ENCODE measurements at regions not wholly inside any gene's neighbourhood (a gene's known extent, or its start where the extent isn't known, plus 50 kb on each side); places are given as distances from the start of the nearest gene placed in this dataset.

- H3K27me3 ChIP-seq (ENCODE audit: insufficient read depth, low read depth, severe bottlenecking) = peaks cover 62% of the 10 kb centered on the region
- no peaks in the 10 kb centered on the region for H3K36me3 ChIP-seq
- no peak for DNase-seq
- H3K9me3 ChIP-seq (ENCODE audit: severe bottlenecking) = no peaks in the 10 kb centered on the region
- no peak overlapping the region for H3K27ac ChIP-seq
- no peak overlapping the region for H3K4me3 ChIP-seq (ENCODE audit: low read depth, low read length)
- no peak for TF ChIP-seq CTCF (IDR thresholded peaks at IDR 0.05; ENCODE audit: low read depth, low read length)
These were observed 51.8 kb upstream of the PAX1 start for GRCh38 chr20:21653628-21654027.

GRCh38 chr20:21643417-21643816 is 62.0 kb upstream of the PAX1 start:
- no peak for TF ChIP-seq CTCF (IDR thresholded peaks at IDR 0.05; ENCODE audit: low read depth, low read length)
- H3K9me3 ChIP-seq (ENCODE audit: severe bottlenecking) = peaks cover 3% of the 10 kb centered on the region
- H3K4me3 ChIP-seq (ENCODE audit: low read depth, low read length) = no peak overlapping the region
- no peak for DNase-seq
- H3K27ac ChIP-seq = no peak overlapping the region
- no peaks in the 10 kb centered on the region for H3K36me3 ChIP-seq
- peaks cover 62% of the 10 kb centered on the region for H3K27me3 ChIP-seq (ENCODE audit: insufficient read depth, low read depth, severe bottlenecking)

DNA sequence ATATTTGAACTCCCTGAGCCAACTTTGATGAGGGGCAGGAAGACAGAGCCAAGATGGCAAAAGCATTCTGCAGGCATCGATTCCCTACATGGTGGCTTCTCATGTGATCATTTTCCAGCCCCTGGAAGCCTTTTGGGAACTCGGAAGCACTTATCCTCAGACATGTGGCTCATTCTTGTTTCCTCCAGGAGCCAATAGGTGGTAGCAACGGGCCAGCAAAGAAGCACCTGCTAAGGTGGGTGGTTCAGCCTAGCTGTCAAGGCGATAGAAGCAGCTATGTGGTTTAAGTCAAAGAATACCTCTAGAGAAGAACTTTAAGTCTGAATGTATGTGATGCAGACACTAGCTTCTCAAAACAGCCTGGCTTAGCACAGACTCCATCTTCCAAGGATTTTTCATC is 64.9 kb upstream of the PAX1 start:
- DNase-seq = no peak
- H3K27me3 ChIP-seq (ENCODE audit: insufficient read depth, low read depth, severe bottlenecking) = peaks cover 77% of the 10 kb centered on the region
- H3K36me3 ChIP-seq = no peaks in the 10 kb centered on the region
- TF ChIP-seq CTCF (IDR thresholded peaks at IDR 0.05; ENCODE audit: low read depth, low read length) = no peak
- no peak overlapping the region for H3K4me3 ChIP-seq (ENCODE audit: low read depth, low read length)
- no peak overlapping the region for H3K27ac ChIP-seq
- H3K9me3 ChIP-seq (ENCODE audit: severe bottlenecking) = no peaks in the 10 kb centered on the region

- H3K27me3 ChIP-seq (ENCODE audit: insufficient read depth, low read depth, severe bottlenecking) = peaks cover 63% of the 10 kb centered on the region
- no peak overlapping the region for H3K27ac ChIP-seq
- TF ChIP-seq CTCF (IDR thresholded peaks at IDR 0.05; ENCODE audit: low read depth, low read length) = no peak
- no peak overlapping the region for H3K4me3 ChIP-seq (ENCODE audit: low read depth, low read length)
- H3K36me3 ChIP-seq = no peaks in the 10 kb centered on the region
- DNase-seq = no peak
- no peaks in the 10 kb centered on the region for H3K9me3 ChIP-seq (ENCODE audit: severe bottlenecking)
These were observed 71.6 kb upstream of the PAX1 start for GRCh38 chr20:21633829-21634228.

DNA sequence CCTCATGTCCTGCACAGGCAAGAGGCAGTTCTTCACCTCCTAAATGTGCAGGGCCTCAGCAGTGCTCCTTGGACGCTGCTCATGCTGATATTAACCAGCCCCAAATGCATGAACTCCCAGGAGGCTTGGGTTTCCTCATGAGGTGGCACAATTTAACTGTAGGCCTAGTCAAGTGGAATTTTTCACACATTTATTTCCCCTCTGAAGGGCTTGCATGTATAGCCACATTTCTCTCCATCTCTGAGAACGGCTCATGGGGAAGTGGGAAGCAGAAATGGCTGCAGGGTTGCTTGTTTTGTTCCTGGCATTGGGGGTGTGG is 72.8 kb upstream of the PAX1 start:
- Histone ChIP-seq H3K27ac (no peak overlapping the region), H3K27me3 (ENCODE audit: insufficient read depth, low read depth, severe bottlenecking) (peaks cover 62% of the 10 kb centered on the region), H3K9me3 (ENCODE audit: severe bottlenecking) (no peaks in the 10 kb centered on the region), H3K4me3 (ENCODE audit: low read depth, low read length) (no peak overlapping the region), H3K36me3 (no peaks in the 10 kb centered on the region)
- TF ChIP-seq CTCF (IDR thresholded peaks at IDR 0.05; ENCODE audit: low read depth, low read length) = no peak
- DNase-seq = no peak

DNA sequence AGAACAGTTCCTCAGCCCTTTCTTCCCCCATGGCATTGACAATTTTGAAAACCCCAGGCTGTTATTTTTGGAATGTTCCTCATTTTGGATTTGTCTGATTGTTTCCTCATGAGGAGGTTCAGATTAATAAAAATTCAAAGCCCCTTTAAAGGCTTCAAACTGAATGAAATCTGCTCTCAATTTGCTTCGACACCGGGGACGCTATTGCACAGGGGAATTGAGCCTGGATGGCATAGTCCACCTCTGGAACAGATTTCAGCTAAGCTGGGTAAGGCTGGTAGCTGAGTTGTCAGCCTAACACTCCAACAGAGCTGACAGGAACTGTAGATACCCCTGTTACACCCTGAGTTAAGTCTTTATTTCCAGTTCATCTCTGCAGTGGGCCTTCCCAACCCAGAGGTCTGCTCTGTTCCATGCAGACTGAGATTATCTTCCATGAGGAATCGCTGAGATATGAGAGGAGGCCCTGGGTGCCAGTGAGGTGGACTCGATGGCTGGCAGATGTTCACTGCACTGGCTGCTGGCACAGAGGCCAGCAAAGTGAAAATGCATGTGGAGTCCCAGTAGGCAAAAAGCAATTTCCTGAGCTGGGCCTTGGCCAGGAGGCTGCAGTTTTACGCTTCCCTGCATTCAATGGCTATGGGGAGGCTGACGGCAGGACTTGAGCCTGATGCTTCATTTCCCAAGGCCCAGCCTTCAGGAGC is 73.3 kb upstream of the PAX1 start:
- Histone ChIP-seq H3K27ac (no peak overlapping the region), H3K4me3 (ENCODE audit: low read depth, low read length) (no peak overlapping the region), H3K27me3 (ENCODE audit: insufficient read depth, low read depth, severe bottlenecking) (peaks cover 62% of the 10 kb centered on the region), H3K9me3 (ENCODE audit: severe bottlenecking) (no peaks in the 10 kb centered on the region), H3K36me3 (no peaks in the 10 kb centered on the region)
- DNase-seq = no peak
- no peak for TF ChIP-seq CTCF (IDR thresholded peaks at IDR 0.05; ENCODE audit: low read depth, low read length)
